GM12865 (cell line): ENCODE measurements at regions not wholly inside any gene's neighbourhood (a gene's known extent, or its start where the extent isn't known, plus 50 kb on each side); places are given as distances from the start of the nearest gene placed in this dataset.

Source experiments
- DNase-seq: peaks from one replicate; pipeline ENCODE4 v3.0.0; 2010; ENCODE audit warnings: low read depth
- H3K4me3 ChIP-seq: 2 replicates; pipeline ENCODE4 v1.5.1; 2011; ENCODE audit warnings: mild to moderate bottlenecking, low read depth, low read length, control low read depth
- CTCF ChIP-seq: IDR thresholded peaks from 2 replicates; pipeline ENCODE4 v1.5.1; 2011; ENCODE audit warnings: low read length, control low read depth, low read depth, inconsistent platforms; ENCODE audit not compliant: insufficient read depth; ENCODE audit errors: missing control alignments

GRCh38 chr4:149062997-149063396, 620.8 kb upstream of the NR3C2 start:
- H3K4me3 ChIP-seq, result no peak overlapping the region
- no peak for TF ChIP-seq CTCF
- DNase-seq, result no peak

DNA sequence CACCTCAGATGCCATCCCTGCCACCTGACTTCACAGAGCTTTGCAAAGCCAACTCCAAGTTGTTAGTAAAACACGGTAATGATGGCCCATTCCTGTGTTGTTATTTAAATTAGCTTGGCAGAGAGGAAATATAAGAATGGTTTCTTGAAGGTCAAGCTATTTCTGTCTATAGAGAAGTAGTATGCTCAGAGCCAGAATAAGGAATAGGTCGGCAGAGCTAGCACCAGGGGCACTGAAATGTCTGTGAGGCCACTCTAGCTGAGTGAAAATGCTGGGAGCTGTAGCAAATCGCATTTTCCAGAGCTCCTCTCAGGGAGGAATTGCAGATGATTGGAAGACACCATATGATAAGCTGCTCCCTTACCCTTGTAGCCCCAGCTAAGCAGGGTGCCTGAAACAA, 615.4 kb upstream of the NR3C2 start:
- no peak overlapping the region for H3K4me3 ChIP-seq
- no peak for DNase-seq
- TF ChIP-seq CTCF, result no peak

DNA sequence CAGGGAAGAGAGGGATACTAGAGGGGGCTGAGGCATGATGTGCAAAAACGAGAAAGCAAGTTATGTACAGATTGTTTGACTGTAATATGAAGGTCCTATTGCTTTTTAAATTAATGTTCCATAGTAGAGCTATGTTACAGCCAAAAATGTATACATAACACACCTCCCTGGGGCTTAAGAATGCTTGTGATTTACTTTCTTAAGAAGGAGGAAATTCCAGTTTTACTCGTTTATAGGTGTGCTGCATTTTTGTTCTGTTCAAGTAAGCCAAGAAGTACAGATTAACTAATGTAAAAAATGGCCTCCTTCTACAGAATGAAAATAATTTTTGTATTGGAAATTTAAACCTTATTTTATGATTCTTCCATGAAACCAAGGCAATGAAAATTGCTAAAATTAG, 614.4 kb upstream of the NR3C2 start:
- no peak for DNase-seq
- TF ChIP-seq CTCF, result no peak
- no peak overlapping the region for H3K4me3 ChIP-seq

DNA sequence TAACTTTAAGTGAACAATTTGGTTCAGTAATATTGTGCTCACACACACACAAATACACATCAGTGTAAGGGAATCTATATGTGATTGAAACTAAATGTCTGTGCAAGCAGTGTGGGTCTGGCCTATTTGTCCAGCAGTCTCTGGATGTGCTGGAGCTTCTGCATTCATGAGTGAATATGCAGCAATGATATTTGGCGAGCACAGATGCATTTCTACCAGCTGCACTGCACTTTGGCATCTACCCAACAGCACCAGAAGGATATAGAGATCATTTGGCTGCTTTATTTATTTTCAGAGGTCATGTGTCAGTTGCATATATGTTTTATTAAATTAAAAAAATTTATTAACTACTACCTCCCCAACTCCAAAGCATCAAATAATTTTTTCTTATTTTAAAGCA, 613.4 kb upstream of the NR3C2 start:
- DNase-seq, result no peak
- no peak overlapping the region for H3K4me3 ChIP-seq
- no peak for TF ChIP-seq CTCF

DNA sequence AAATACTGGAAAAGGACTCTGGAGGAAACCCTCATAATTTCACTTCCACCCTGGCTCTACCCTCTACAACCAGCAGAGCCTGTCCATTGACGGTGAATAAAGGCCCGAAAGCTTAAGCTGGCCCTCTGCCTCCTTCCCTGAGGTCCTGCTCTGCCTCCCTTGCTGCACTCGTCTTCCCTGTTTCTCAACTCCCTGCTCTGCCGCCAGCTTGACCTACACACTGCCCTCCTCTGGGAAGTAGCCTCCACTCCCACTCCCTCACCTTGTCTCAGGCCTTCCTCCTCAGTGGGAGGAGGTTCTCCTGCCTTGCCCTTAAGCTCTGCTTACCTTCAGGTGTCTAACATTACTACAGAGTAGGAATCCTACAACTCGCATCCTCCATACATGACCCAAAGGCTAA, 608.6 kb upstream of the NR3C2 start:
- DNase-seq, result no peak
- no peak overlapping the region for H3K4me3 ChIP-seq
- no peak for TF ChIP-seq CTCF

- no peak for DNase-seq
These were observed 606.4 kb upstream of the NR3C2 start for GRCh38 chr4:149048451-149049143.

More at GRCh38 chr4:149048451-149049143, 606.4 kb upstream of the NR3C2 start:
- H3K4me3 ChIP-seq, result no peak overlapping the region
- TF ChIP-seq CTCF, result no peak
